Mammary epithelial cell (primary cell): ENCODE measurements at regions not wholly inside any gene's neighbourhood (a gene's known extent, or its start where the extent isn't known, plus 50 kb on each side); places are given as distances from the start of the nearest gene placed in this dataset.

Source experiments
- EZH2 ChIP-seq: IDR thresholded peaks from 2 replicates; pipeline ENCODE4 v1.6.1; 2012; ENCODE audit warnings: low read length, inconsistent platforms, borderline replicate concordance
- TF ChIP-seq, protein P1 (sequence below), 2 donors: IDR thresholded peaks in 1 of 2; conservative IDR thresholded peaks in 1 of 2; 2 replicates each; pipeline ENCODE4 v1.5.1; 2011 to 2012; ENCODE audit warnings: inconsistent platforms in 2 of 2, low read length in 2 of 2, mild to moderate bottlenecking in 2 of 2, control low read depth in 1 of 2, low read depth in 1 of 2; ENCODE audit not compliant: insufficient read depth in 1 of 2; ENCODE audit errors: extremely low read depth in 1 of 2

DNA sequence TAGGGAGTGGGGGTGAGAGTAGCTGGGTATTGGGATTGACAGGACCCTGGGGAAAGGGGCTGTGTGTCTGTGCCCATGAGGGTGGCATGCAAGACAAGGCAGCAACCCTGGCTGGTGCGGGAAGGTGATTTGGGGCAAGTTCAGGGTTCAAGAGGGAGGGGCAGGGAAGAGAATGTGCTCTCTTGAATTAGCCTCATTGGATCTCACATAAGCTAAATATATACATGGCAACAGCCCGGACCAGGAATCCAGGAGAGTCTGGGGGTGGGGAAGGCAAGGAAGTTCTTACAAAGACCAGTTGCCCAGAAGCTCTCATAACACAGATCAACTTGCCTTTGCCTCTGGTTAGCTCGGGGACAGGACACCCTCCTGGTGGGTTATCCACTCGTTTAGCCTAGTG, 73.3 kb downstream of the IRX3 start:
- TF ChIP-seq, protein P1, sequence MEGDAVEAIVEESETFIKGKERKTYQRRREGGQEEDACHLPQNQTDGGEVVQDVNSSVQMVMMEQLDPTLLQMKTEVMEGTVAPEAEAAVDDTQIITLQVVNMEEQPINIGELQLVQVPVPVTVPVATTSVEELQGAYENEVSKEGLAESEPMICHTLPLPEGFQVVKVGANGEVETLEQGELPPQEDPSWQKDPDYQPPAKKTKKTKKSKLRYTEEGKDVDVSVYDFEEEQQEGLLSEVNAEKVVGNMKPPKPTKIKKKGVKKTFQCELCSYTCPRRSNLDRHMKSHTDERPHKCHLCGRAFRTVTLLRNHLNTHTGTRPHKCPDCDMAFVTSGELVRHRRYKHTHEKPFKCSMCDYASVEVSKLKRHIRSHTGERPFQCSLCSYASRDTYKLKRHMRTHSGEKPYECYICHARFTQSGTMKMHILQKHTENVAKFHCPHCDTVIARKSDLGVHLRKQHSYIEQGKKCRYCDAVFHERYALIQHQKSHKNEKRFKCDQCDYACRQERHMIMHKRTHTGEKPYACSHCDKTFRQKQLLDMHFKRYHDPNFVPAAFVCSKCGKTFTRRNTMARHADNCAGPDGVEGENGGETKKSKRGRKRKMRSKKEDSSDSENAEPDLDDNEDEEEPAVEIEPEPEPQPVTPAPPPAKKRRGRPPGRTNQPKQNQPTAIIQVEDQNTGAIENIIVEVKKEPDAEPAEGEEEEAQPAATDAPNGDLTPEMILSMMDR (conservative IDR thresholded peaks at IDR 0.05 in 1 of 2, IDR thresholded peaks at IDR 0.05 in 1 of 2; ENCODE audit: extremely low read depth in 1 of 2, insufficient read depth in 1 of 2, low read depth in 1 of 2, low read length in 2 of 2), result no peak
- no peak for TF ChIP-seq EZH2
